ENCODE measurements at regions not wholly inside any gene's neighbourhood (a gene's known extent, or its start where the extent isn't known, plus 50 kb on each side); places are given as distances from the start of the nearest gene placed in this dataset.

GRCh38 chr10:112872728-112873127 is 77.3 kb upstream of the TCF7L2 start:
- TF ChIP-seq CTCF (IDR thresholded peaks at IDR 0.05) (peak in 3 of 12 donors; percentile 10 to 26 (median 21)), POLR2A (IDR thresholded peaks at IDR 0.05) (no peak)
